Neural crest cell (in vitro differentiated cells): ENCODE measurements at regions not wholly inside any gene's neighbourhood (a gene's known extent, or its start where the extent isn't known, plus 50 kb on each side); places are given as distances from the start of the nearest gene placed in this dataset.

Experiments
- DNase-seq: peaks from one replicate; pipeline ENCODE4 v3.0.0; 2021; ENCODE audit warnings: low read depth, mixed read lengths, low spot score
- H3K27ac Mint-ChIP-seq: one replicate; pipeline ENCODE4 v1.8.0; 2021; ENCODE audit warnings: mild to moderate bottlenecking, mixed read lengths; ENCODE audit not compliant: unreplicated experiment
- H3K27me3 Mint-ChIP-seq: 2 replicates; pipeline ENCODE4 v1.8.0; 2021; ENCODE audit warnings: low read depth, mild to moderate bottlenecking, mixed read lengths
- H3K36me3 Mint-ChIP-seq: 2 replicates; pipeline ENCODE4 v1.8.0; 2021; ENCODE audit warnings: low read depth, mild to moderate bottlenecking, mixed read lengths
- H3K4me1 Mint-ChIP-seq: 2 replicates; pipeline ENCODE4 v1.8.0; 2021; ENCODE audit warnings: mixed read lengths
- H3K4me3 Mint-ChIP-seq: one replicate; pipeline ENCODE4 v1.8.0; 2021; ENCODE audit warnings: mild to moderate bottlenecking, mixed read lengths
- H3K9me3 Mint-ChIP-seq: 2 replicates; pipeline ENCODE4 v1.8.0; 2021; ENCODE audit warnings: mixed read lengths
- CTCF ChIP-seq: fragments of 200-600 bp; sonication (generic); conservative IDR thresholded peaks from 2 replicates; pipeline ENCODE4 v1.5.0; 2021; ENCODE audit warnings: antibody characterized with exemption, mild to moderate bottlenecking

GRCh38 chr6:169370054-169370453 lies 116.4 kb upstream of the THBS2 start:
- peaks cover 2% of the 10 kb centered on the region for H3K9me3 Mint-ChIP-seq
- H3K27me3 Mint-ChIP-seq = no peaks in the 10 kb centered on the region
- H3K4me3 Mint-ChIP-seq = no peak overlapping the region
- no peak for DNase-seq
- no peak overlapping the region for H3K27ac Mint-ChIP-seq
- H3K4me1 Mint-ChIP-seq = peaks cover 5% of the 10 kb centered on the region
- TF ChIP-seq CTCF = no peak
- no peaks in the 10 kb centered on the region for H3K36me3 Mint-ChIP-seq

- H3K27ac Mint-ChIP-seq = no peak overlapping the region
- TF ChIP-seq CTCF = no peak
These were observed 114.6 kb upstream of the THBS2 start for GRCh38 chr6:169368200-169368599.

GRCh38 chr6:169367507-169367906 lies 113.9 kb upstream of the THBS2 start:
- H3K36me3 Mint-ChIP-seq = no peaks in the 10 kb centered on the region
- peaks cover 5% of the 10 kb centered on the region for H3K4me1 Mint-ChIP-seq
- no peak overlapping the region for H3K4me3 Mint-ChIP-seq
- H3K9me3 Mint-ChIP-seq = peaks cover 2% of the 10 kb centered on the region
- no peak for DNase-seq
- H3K27me3 Mint-ChIP-seq = no peaks in the 10 kb centered on the region
- TF ChIP-seq CTCF = no peak
- H3K27ac Mint-ChIP-seq = no peak overlapping the region

More at GRCh38 chr6:169368200-169368599, 114.6 kb upstream of the THBS2 start:
- no peak for DNase-seq
- H3K36me3 Mint-ChIP-seq = no peaks in the 10 kb centered on the region
- H3K27me3 Mint-ChIP-seq = no peaks in the 10 kb centered on the region
- H3K4me1 Mint-ChIP-seq = peaks cover 5% of the 10 kb centered on the region
- peaks cover 2% of the 10 kb centered on the region for H3K9me3 Mint-ChIP-seq
- no peak overlapping the region for H3K4me3 Mint-ChIP-seq

GRCh38 chr6:169366258-169366901 lies 112.7 kb upstream of the THBS2 start:
- Mint-ChIP-seq H3K27ac (no peak overlapping the region), H3K36me3 (no peaks in the 10 kb centered on the region), H3K4me3 (no peak overlapping the region), H3K9me3 (peaks cover 2% of the 10 kb centered on the region), H3K4me1 (peaks cover 5% of the 10 kb centered on the region), H3K27me3 (no peaks in the 10 kb centered on the region)
- no peak for TF ChIP-seq CTCF
- no peak for DNase-seq

- Mint-ChIP-seq H3K27ac (no peak overlapping the region), H3K9me3 (peaks cover 2% of the 10 kb centered on the region), H3K36me3 (no peaks in the 10 kb centered on the region), H3K27me3 (no peaks in the 10 kb centered on the region), H3K4me1 (peaks cover 5% of the 10 kb centered on the region), H3K4me3 (no peak overlapping the region)
- no peak for DNase-seq
- TF ChIP-seq CTCF = no peak
These were observed 112.1 kb upstream of the THBS2 start for GRCh38 chr6:169365567-169366257.
